Right ventricle myocardium inferior (tissue), 1 donor: ENCODE measurements at regions not wholly inside any gene's neighbourhood (a gene's known extent, or its start where the extent isn't known, plus 50 kb on each side); places are given as distances from the start of the nearest gene placed in this dataset.
"Not testable (repeated sequence)": the region's sequence is repeated elsewhere in the genome, so short reads cannot be mapped to it uniquely, and the experiment has no call there.

ENCODE experiments used
- ATAC-seq: fragments of 200-7000 bp; cut with Tn5 transposase; one replicate; pipeline ENCODE4 v1.9.1; 2020; ENCODE audit warnings: mild to moderate bottlenecking, moderate library complexity
- DNase-seq: peaks from one replicate; pipeline ENCODE4 v3.0.0; 2021; ENCODE audit errors: missing footprints
- intact Hi-C: fragments of 100-400 bp; cut with DNase I; formaldehyde crosslinking; loops from one replicate; pipeline ENCODE4 v1.11.0; 2022
- donor health status: DM: no; HTN: yes; CAD: no; lungs with severe emphysema.

- intact Hi-C loops: no loop called here
- DNase-seq: no peak
- no peak for ATAC-seq
Observed at GRCh38 chr7:15143936-15144335, 241.4 kb upstream of the DGKB start.

GRCh38 chr7:15143121-15143520 lies 240.6 kb upstream of the DGKB start:
- intact Hi-C loops: no loop called here
- ATAC-seq: no peak
- no peak for DNase-seq

GRCh38 chr7:15140431-15140830 lies 237.9 kb upstream of the DGKB start:
- ATAC-seq: no peak
- intact Hi-C loops: no loop called here
- no peak for DNase-seq

DNA sequence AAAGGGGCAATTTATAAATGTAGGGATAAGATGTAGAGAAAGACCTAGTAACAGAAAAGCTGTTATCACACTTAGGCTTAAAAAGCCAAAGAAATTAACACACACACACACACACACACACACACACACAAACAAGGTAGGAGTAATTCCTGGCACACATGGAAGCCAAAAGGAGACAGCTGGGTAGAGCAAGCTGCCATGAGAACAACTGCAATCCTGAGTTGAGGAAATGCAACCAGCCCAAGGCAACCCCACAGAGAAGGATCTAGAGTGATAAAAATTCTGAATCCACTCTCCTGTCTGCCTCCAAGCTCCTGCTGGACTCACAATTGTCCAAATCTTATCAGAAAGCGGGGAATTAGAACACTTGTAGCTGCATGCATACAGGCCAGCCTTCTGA lies 229.1 kb upstream of the DGKB start:
- DNase-seq: no peak

GRCh38 chr7:15130666-15131541 lies 228.4 kb upstream of the DGKB start:
- no peak for DNase-seq
- intact Hi-C loops: no loop called here
- ATAC-seq: no peak

More for the DNA sequence above, 229.1 kb upstream of the DGKB start:
- ATAC-seq: no peak
- intact Hi-C loops: no loop called here

DNA sequence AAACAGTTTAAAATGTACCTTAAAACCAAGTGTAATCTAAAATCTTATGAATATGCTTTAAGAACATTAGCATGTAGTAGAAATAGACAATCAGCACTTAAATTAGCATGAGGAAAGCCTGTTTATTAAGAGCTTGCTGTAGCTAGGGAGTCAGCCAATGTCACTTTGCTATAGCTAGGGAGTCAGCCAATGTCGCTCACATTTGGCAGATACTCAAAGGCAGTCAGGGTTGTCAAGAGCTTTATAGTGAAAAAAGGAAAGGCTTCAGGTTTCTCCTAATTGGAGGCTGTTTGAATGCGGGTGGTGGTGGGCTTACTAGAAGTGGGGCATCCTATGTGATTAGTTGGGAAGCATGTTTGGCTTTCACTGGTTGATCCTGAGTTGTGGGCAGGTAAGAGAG lies 226.2 kb upstream of the DGKB start:
- DNase-seq: no peak
- ATAC-seq: no peak
- intact Hi-C loops: no loop called here

DNA sequence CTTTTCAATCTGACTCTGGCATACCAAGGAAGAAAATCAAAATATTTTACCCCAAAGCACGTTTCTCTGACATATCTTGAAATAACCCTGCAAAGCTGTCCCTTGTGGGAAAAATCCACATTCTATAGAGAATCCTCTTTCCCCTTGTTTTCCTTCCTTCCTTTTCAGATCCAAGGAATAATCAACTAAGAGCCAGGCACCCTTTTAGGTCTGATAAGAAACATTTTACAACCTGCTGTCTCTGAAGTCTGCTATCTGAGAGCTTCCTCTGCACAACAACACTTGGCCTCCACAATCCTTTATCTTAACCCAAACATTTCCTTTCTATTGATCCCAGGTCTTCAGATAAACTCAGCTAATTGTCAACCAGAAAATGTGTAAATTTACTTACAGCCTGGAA lies 224.1 kb upstream of the DGKB start:
- ATAC-seq, intact Hi-C loops, DNase-seq: not testable (repeated sequence)

DNA sequence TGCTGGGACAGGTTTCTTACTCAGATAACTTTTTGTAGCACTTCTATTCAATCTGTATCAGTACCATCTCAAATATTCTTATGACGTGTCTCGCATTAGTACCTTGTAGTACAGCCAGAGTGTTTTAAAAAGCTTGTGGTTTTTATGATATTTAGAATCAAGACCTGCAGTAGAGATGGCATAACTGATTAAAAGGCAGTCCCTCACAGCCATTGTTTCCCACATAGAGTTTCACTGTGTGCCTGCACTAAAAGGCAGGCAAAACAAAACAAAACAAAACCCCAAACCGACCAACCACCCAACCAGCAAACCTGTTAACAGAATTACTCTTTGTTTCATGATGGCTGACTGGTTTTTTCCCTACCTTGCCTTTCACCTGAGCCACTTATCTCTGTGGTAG lies 221.3 kb upstream of the DGKB start:
- DNase-seq: no peak
- intact Hi-C loops: no loop called here
- ATAC-seq: no peak

DNA sequence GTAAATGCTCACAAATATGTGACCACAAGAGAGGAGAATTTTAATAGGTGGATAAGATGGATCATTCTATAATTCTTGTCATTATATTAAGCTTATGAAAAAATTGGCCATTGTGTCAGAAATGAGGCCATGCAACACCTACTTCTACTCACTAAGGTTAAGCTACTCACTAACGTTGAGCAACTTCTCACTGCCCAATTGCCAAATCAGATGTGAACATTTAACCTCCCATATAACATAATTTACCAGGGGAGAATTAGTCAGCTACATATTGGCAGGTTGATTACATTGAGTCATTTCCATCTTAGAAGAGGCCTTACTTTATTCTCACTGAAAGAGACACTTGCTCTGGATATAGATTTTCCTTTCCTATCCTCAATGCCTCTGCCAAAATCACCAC lies 211.2 kb upstream of the DGKB start:
- intact Hi-C loops: no loop called here
- ATAC-seq: no peak
- DNase-seq: no peak

GRCh38 chr7:15105711-15106110 lies 203.2 kb upstream of the DGKB start:
- no peak for ATAC-seq
- intact Hi-C loops: no loop called here
- DNase-seq: no peak

DNA sequence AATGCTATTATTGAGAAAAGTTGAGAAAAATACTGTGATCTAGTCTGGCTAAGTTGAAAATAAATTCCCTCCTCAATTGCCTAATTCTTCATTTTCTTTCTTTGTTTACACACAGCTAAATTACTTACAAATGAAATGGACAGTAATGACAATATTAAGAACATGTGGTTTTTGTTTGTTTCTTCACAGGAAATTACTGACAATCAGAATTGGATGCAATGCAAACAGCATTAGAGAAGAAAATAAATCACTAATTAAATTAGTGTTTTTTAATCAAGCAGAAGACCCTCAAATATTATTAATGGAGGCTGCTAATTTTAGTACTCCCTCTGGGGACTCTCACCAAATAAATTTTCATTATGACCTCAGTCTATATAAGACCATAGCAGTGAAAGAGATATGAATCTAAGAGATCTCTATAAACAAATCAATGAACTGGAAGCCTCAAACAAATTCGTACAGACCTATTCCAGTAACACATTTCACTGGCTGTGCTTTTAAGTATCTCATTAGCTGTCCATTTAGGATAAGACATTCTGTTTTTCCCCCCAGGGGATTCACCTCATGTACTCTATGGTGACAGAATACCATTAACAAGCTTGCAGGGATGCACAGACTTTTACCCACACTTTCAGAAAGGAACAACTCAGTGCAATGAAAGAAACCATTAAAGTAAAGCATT lies 202.0 kb upstream of the DGKB start:
- no peak for DNase-seq
- intact Hi-C loops: no loop called here
- ATAC-seq: no peak

DNA sequence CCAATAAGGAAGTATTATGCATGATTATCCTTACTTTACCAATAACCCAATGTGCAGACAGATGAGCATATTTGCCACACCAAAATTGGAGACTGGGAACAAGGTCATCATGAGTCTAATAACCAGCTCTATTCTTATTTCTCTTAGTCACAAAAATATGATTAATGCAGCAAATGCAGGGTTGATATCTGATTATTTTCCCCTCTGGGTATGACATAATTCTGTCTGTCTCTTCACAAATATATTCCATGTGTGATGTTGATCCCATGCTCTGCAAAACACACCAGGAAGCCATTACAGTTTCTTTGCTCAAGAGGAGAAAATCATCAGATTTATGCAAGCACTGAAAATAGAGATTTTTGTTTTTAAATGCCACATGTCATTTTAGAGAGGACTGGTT lies 196.5 kb upstream of the DGKB start:
- no peak for DNase-seq

DNA sequence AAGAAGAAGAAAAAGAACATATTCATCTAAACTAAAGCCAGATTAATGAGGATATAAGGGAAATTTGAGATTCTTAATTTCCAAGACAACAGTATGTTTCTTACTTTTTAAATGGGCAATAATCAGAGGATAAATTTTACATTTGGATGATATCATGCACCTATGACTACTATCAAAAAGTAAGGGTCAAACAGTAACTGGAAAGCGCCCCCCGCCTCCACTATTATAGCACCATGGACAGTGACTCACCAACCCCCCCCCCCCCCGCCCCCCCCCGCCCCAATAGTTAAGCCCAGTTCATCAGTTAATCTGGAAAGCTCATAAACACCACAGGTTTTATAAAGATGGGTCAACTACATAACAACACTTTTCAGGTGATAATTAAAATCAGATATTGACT lies 194.3 kb upstream of the DGKB start:
- DNase-seq (no peak), ATAC-seq (no peak)
- intact Hi-C loops: no loop called here

More for the DNA sequence above, 196.5 kb upstream of the DGKB start:
- no peak for ATAC-seq
- intact Hi-C loops: no loop called here

DNA sequence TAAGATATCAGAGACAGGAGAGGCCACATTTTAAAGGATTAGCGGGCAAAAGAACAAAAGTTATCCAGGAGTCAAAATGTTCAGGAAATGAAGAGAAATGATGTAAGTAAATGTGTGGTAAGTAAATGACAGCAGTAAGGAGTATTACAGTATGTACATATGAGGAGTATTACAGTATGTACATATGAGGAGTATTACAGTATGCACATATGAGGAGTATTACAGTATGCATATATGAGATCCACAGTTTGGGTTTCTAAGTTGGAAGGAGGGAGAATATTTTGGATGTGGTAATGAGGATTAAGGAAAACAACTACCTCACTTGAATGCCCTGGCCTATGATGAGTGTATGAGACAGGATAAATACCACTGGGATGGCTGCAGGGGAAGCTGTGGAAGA lies 192.4 kb upstream of the DGKB start:
- DNase-seq (no peak), ATAC-seq (no peak)
- intact Hi-C loops: no loop called here

- intact Hi-C loops: no loop called here
- DNase-seq (no peak), ATAC-seq (no peak)
Observed at GRCh38 chr7:15087771-15088170, 185.2 kb upstream of the DGKB start.

DNA sequence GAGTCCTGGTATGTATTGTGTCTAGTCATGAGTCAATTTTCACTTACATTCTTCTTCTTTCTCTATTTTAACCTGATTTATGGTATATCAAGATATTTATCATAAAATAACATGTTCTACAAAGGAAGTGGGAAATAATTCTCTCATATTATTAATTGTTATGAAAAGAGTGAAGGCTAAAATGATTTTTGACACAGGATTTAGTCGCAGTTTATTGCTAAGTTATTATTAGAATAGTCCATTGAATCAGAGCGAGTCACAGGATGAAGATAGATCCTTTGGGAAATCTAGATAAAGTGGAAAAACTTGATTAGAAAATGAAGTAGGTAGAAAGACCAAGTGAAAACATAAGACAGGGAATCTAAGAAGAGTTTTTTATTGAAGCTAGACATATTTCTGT lies 184.3 kb upstream of the DGKB start:
- intact Hi-C loops: no loop called here
- ATAC-seq (no peak), DNase-seq (no peak)

GRCh38 chr7:15086131-15086611 lies 183.6 kb upstream of the DGKB start:
- DNase-seq: no peak
- intact Hi-C loops: no loop called here
- ATAC-seq: no peak

GRCh38 chr7:15085366-15085765 lies 182.8 kb upstream of the DGKB start:
- intact Hi-C loops: no loop called here
- no peak for DNase-seq
- ATAC-seq: no peak

- intact Hi-C loops: no loop called here
- no peak for ATAC-seq
- no peak for DNase-seq
Observed at GRCh38 chr7:15084368-15084767, 181.8 kb upstream of the DGKB start.

DNA sequence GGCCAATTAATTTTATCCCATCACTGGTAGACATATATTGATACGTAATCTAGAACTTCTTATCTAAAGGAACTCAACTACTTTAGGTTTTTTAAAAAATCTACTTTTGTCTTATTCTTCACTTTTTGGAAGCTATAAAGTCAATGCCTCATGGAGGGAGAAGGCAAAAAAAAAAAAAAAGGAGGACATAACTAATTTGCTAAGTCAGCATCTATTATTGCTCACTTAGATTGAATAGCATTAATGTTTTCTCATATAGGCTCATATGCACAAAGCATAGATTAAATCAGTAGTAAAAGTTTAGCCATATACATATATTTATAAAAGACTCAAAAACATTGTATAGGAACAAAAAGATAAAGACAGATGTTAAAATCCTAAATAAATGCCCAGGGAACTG lies 179.3 kb upstream of the DGKB start:
- intact Hi-C loops: no loop called here
- ATAC-seq (no peak), DNase-seq (no peak)
